Trophoblast cell (in vitro differentiated cells and primary cell): ENCODE measurements at regions not wholly inside any gene's neighbourhood (a gene's known extent, or its start where the extent isn't known, plus 50 kb on each side); places are given as distances from the start of the nearest gene placed in this dataset.
A peak's percentile ranks its signal among the peaks of the same experiment; 100 is the strongest.

ENCODE experiments used
- DNase-seq, 2 donors: peaks; one replicate each; pipeline ENCODE4 v3.0.0-alpha.2; 2016
- H2AFZ ChIP-seq: 2 replicates; pipeline ENCODE4 v1.6.1; 2013; ENCODE audit warnings: low read length, moderate library complexity, mild to moderate bottlenecking; ENCODE audit not compliant: insufficient read depth, poor library complexity
- H2AK5ac ChIP-seq: 2 replicates; pipeline ENCODE4 v1.6.1; 2013; ENCODE audit warnings: mild to moderate bottlenecking, low read length
- H2BK120ac ChIP-seq: 2 replicates; pipeline ENCODE4 v1.6.1; 2013; ENCODE audit warnings: low read length, mild to moderate bottlenecking, moderate library complexity; ENCODE audit not compliant: insufficient read depth, poor library complexity
- H2BK12ac ChIP-seq: 2 replicates; pipeline ENCODE4 v1.6.1; 2013; ENCODE audit warnings: mild to moderate bottlenecking, low read length, moderate library complexity
- H2BK5ac ChIP-seq: 2 replicates; pipeline ENCODE4 v1.6.1; 2013; ENCODE audit warnings: low read length, low read depth, moderate library complexity, mild to moderate bottlenecking; ENCODE audit not compliant: poor library complexity
- H3K14ac ChIP-seq: 2 replicates; pipeline ENCODE4 v1.6.1; 2013; ENCODE audit warnings: mild to moderate bottlenecking, low read length
- H3K18ac ChIP-seq: 2 replicates; pipeline ENCODE4 v1.6.1; 2013; ENCODE audit warnings: mild to moderate bottlenecking, low read length
- H3K23ac ChIP-seq: 2 replicates; pipeline ENCODE4 v1.6.1; 2013; ENCODE audit warnings: low read length
- H3K27ac ChIP-seq: 2 replicates; pipeline ENCODE4 v1.5.1; 2013; ENCODE audit warnings: low read depth, mild to moderate bottlenecking, inconsistent platforms, low read length, moderate library complexity
- H3K27me3 ChIP-seq: 2 replicates; pipeline ENCODE4 v1.6.1; 2013; ENCODE audit warnings: inconsistent platforms, mild to moderate bottlenecking, low read length, moderate library complexity; ENCODE audit not compliant: insufficient read depth
- H3K36me3 ChIP-seq, 2 experiments: 1 replicate in 1 of 2; 2 replicates in 1 of 2; pipeline ENCODE4 v1.6.1; 2013; ENCODE audit warnings: low read length in 2 of 2, mild to moderate bottlenecking in 2 of 2, moderate library complexity in 1 of 2; ENCODE audit not compliant: insufficient read depth in 2 of 2, control insufficient read depth in 1 of 2
- H3K4ac ChIP-seq: 2 replicates; pipeline ENCODE4 v1.6.1; 2013; ENCODE audit warnings: low read depth, mild to moderate bottlenecking, low read length, moderate library complexity
- H3K4me1 ChIP-seq, 2 experiments: 1 replicate in 1 of 2; 2 replicates in 1 of 2; pipeline ENCODE4 v1.6.1; 2013; ENCODE audit warnings: low read length in 2 of 2, mild to moderate bottlenecking in 2 of 2, moderate library complexity in 1 of 2; ENCODE audit not compliant: insufficient read depth in 2 of 2, control insufficient read depth in 1 of 2
- H3K4me2 ChIP-seq: 2 replicates; pipeline ENCODE4 v1.6.1; 2013; ENCODE audit warnings: inconsistent platforms, mild to moderate bottlenecking, low read length, moderate library complexity
- H3K4me3 ChIP-seq: 2 replicates; pipeline ENCODE4 v1.5.1; 2013; ENCODE audit warnings: mild to moderate bottlenecking, low read depth, low read length, inconsistent platforms
- H3K79me1 ChIP-seq: one replicate; pipeline ENCODE4 v1.6.1; 2013; ENCODE audit warnings: low read length
- H3K79me2 ChIP-seq: 2 replicates; pipeline ENCODE4 v1.6.1; 2013; ENCODE audit warnings: low read length, mild to moderate bottlenecking; ENCODE audit not compliant: control insufficient read depth, insufficient read depth, poor library complexity
- H3K9ac ChIP-seq: 2 replicates; pipeline ENCODE4 v1.6.1; 2013; ENCODE audit warnings: mild to moderate bottlenecking, low read length
- H3K9me3 ChIP-seq: 2 replicates; pipeline ENCODE4 v1.6.1; 2013; ENCODE audit warnings: low read depth, mild to moderate bottlenecking, control low read depth, inconsistent platforms, low read length; ENCODE audit not compliant: insufficient read depth
- H4K12ac ChIP-seq: 2 replicates; pipeline ENCODE4 v1.6.1; 2013; ENCODE audit warnings: low read depth, mild to moderate bottlenecking, low read length, moderate library complexity
- H4K8ac ChIP-seq: 2 replicates; pipeline ENCODE4 v1.6.1; 2013; ENCODE audit warnings: low read depth, mild to moderate bottlenecking, low read length, moderate library complexity
- H4K91ac ChIP-seq: one replicate; pipeline ENCODE4 v1.6.1; 2013; ENCODE audit warnings: low read depth, mild to moderate bottlenecking, low read length, moderate library complexity
- WGBS: extraction: QIAGEN DNeasy Blood & Tissue Kit; methylation state at CpG from one replicate; pipeline ENCODE4 v1.1.7; 2013; ENCODE audit warnings: missing lambda C conversion rate; ENCODE audit not compliant: insufficient read length, insufficient coverage; ENCODE audit errors: extremely low coverage; 5-methylcytosine and 5-hydroxymethylcytosine counted together

GRCh38 chr10:50987934-50988333, 86.4 kb upstream of the PRKG1 start:
- no peak overlapping the region for H4K12ac ChIP-seq
- no peak overlapping the region for H2AK5ac ChIP-seq
- no peak overlapping the region for H2BK12ac ChIP-seq
- H3K36me3 ChIP-seq = no peaks in the 10 kb centered on the region
- no peak overlapping the region for H3K4me3 ChIP-seq
- peaks cover 2 to 9% of the 10 kb centered on the region in 2 experiments for H3K4me1 ChIP-seq
- H4K91ac ChIP-seq = no peak overlapping the region
- peaks cover 19% of the 10 kb centered on the region for H3K27me3 ChIP-seq
- H3K9ac ChIP-seq = no peak overlapping the region
- H3K4ac ChIP-seq = no peak overlapping the region
- H4K8ac ChIP-seq = no peak overlapping the region
- DNase-seq = no peak
- no peak overlapping the region for H3K27ac ChIP-seq
- H2BK5ac ChIP-seq = no peak overlapping the region
- no CpG with 5 or more reads among the region's 2 CpGs for WGBS
- no peaks in the 10 kb centered on the region for H3K79me1 ChIP-seq
- no peak overlapping the region for H2AFZ ChIP-seq
- H3K79me2 ChIP-seq = no peaks in the 10 kb centered on the region
- no peak overlapping the region for H3K4me2 ChIP-seq
- H3K18ac ChIP-seq = no peak overlapping the region
- H3K9me3 ChIP-seq = no peaks in the 10 kb centered on the region
- no peak overlapping the region for H2BK120ac ChIP-seq
- H3K23ac ChIP-seq = no peak overlapping the region
- no peak overlapping the region for H3K14ac ChIP-seq

GRCh38 chr10:50988792-50989191, 85.5 kb upstream of the PRKG1 start:
- Histone ChIP-seq H3K79me2 (no peaks in the 10 kb centered on the region), H3K9me3 (no peaks in the 10 kb centered on the region), H2BK120ac (no peak overlapping the region), H3K18ac (no peak overlapping the region), H3K23ac (no peak overlapping the region), H2AK5ac (no peak overlapping the region), H3K4me3 (no peak overlapping the region), H3K27ac (no peak overlapping the region), H3K4me1 (peaks cover 2 to 9% of the 10 kb centered on the region in 2 experiments), H3K14ac (no peak overlapping the region), H2BK12ac (no peak overlapping the region), H3K9ac (no peak overlapping the region), H4K91ac (no peak overlapping the region), H4K12ac (no peak overlapping the region), H3K4me2 (no peak overlapping the region), H3K27me3 (peaks cover 20% of the 10 kb centered on the region), H2BK5ac (no peak overlapping the region), H3K4ac (no peak overlapping the region), H3K79me1 (no peaks in the 10 kb centered on the region), H3K36me3 (no peaks in the 10 kb centered on the region), H4K8ac (no peak overlapping the region), H2AFZ (no peak overlapping the region)
- WGBS = no CpG with 5 or more reads among the region's 4 CpGs
- no peak for DNase-seq

- no peak overlapping the region for H2BK120ac ChIP-seq
- H3K4ac ChIP-seq = no peak overlapping the region
- H2BK12ac ChIP-seq = no peak overlapping the region
- H3K79me2 ChIP-seq = no peaks in the 10 kb centered on the region
- H3K4me2 ChIP-seq = peak overlapping the region; percentile 83
- peaks cover 20% of the 10 kb centered on the region for H3K27me3 ChIP-seq
- no peak overlapping the region for H2BK5ac ChIP-seq
- no peak overlapping the region for H3K9ac ChIP-seq
- H3K4me1 ChIP-seq = peaks cover 2 to 9% of the 10 kb centered on the region in 2 experiments
- H3K23ac ChIP-seq = no peak overlapping the region
- peak overlapping the region; percentile 58 for H2AFZ ChIP-seq
- H3K9me3 ChIP-seq = no peaks in the 10 kb centered on the region
- H3K79me1 ChIP-seq = no peaks in the 10 kb centered on the region
- no CpG with 5 or more reads among the region's 49 CpGs for WGBS
- H3K4me3 ChIP-seq = peak overlapping the region; percentile 75
- no peak overlapping the region for H3K27ac ChIP-seq
- DNase-seq = peak in 1 of 2 donors; percentile 11
- no peak overlapping the region for H3K18ac ChIP-seq
- no peaks in the 10 kb centered on the region for H3K36me3 ChIP-seq
- no peak overlapping the region for H4K12ac ChIP-seq
- H2AK5ac ChIP-seq = no peak overlapping the region
- no peak overlapping the region for H4K91ac ChIP-seq
- H3K14ac ChIP-seq = no peak overlapping the region
- no peak overlapping the region for H4K8ac ChIP-seq
Observed at GRCh38 chr10:50990568-50991455, 83.5 kb upstream of the PRKG1 start.

GRCh38 chr10:50991456-50992355, 82.6 kb upstream of the PRKG1 start:
- no peak for DNase-seq
- Histone ChIP-seq H2BK5ac (no peak overlapping the region), H3K9ac (no peak overlapping the region), H2BK12ac (no peak overlapping the region), H4K12ac (no peak overlapping the region), H3K4me2 (peak overlapping the region; percentile 83), H4K8ac (no peak overlapping the region), H3K27ac (no peak overlapping the region), H3K79me1 (no peaks in the 10 kb centered on the region), H3K9me3 (no peaks in the 10 kb centered on the region), H3K36me3 (no peaks in the 10 kb centered on the region), H2BK120ac (no peak overlapping the region), H3K79me2 (no peaks in the 10 kb centered on the region), H4K91ac (no peak overlapping the region), H3K14ac (no peak overlapping the region), H2AK5ac (no peak overlapping the region), H3K4ac (no peak overlapping the region), H3K4me1 (peaks cover 2 to 9% of the 10 kb centered on the region in 2 experiments), H3K27me3 (peaks cover 20% of the 10 kb centered on the region), H3K4me3 (peak overlapping the region; percentile 75), H3K23ac (no peak overlapping the region), H3K18ac (no peak overlapping the region), H2AFZ (peak overlapping the region; percentile 58)
- no CpG with 5 or more reads among the region's 72 CpGs for WGBS
